ENCODE measurements at regions not wholly inside any gene's neighbourhood (a gene's known extent, or its start where the extent isn't known, plus 50 kb on each side); places are given as distances from the start of the nearest gene placed in this dataset.
"Not testable (repeated sequence)": the region's sequence is repeated elsewhere in the genome, so short reads cannot be mapped to it uniquely, and the experiment has no call there.

GRCh38 chr1:47594627-47595026 lies 156.8 kb downstream of the FOXD2 start:
- DNase-seq (ENCODE audit: low spot score), result no peak

- no peak for DNase-seq (ENCODE audit: low spot score)
These were observed 158.5 kb downstream of the FOXD2 start for GRCh38 chr1:47596328-47596727.

GRCh38 chr1:47598357-47598756 lies 160.5 kb downstream of the FOXD2 start:
- no peak for DNase-seq (ENCODE audit: low spot score)

GRCh38 chr1:47599777-47600176 lies 161.9 kb downstream of the FOXD2 start:
- no peak for DNase-seq (ENCODE audit: low spot score)

- DNase-seq (ENCODE audit: low spot score), result not testable (repeated sequence)
These were observed 164.6 kb downstream of the FOXD2 start for GRCh38 chr1:47602491-47602890.

- not testable (repeated sequence) for DNase-seq (ENCODE audit: low spot score)
These were observed 167.0 kb downstream of the FOXD2 start for GRCh38 chr1:47604869-47605268.

GRCh38 chr1:47608296-47608875 lies 170.5 kb downstream of the FOXD2 start:
- DNase-seq (ENCODE audit: low spot score), result no peak

GRCh38 chr1:47611992-47612391 lies 174.1 kb downstream of the FOXD2 start:
- no peak for DNase-seq (ENCODE audit: low spot score)

- DNase-seq (ENCODE audit: low spot score), result no peak
These were observed 175.0 kb downstream of the FOXD2 start for GRCh38 chr1:47612819-47613218.

- DNase-seq (ENCODE audit: low spot score), result no peak
These were observed 178.2 kb downstream of the FOXD2 start for GRCh38 chr1:47616036-47616435.

GRCh38 chr1:47616906-47617305 lies 179.1 kb downstream of the FOXD2 start:
- DNase-seq (ENCODE audit: low spot score), result no peak

- no peak for DNase-seq (ENCODE audit: low spot score)
These were observed 179.8 kb downstream of the FOXD2 start for GRCh38 chr1:47617381-47618221.

- DNase-seq (ENCODE audit: low spot score), result no peak
These were observed 180.4 kb downstream of the FOXD2 start for GRCh38 chr1:47618222-47618720.

GRCh38 chr1:47618830-47619229 lies 181.0 kb downstream of the FOXD2 start:
- no peak for DNase-seq (ENCODE audit: low spot score)

- no peak for DNase-seq (ENCODE audit: low spot score)
These were observed 183.6 kb downstream of the FOXD2 start for GRCh38 chr1:47621483-47621882.

- DNase-seq (ENCODE audit: low spot score), result no peak
These were observed 184.1 kb downstream of the FOXD2 start for GRCh38 chr1:47621977-47622376.

- DNase-seq (ENCODE audit: low spot score), result no peak
These were observed 185.1 kb downstream of the FOXD2 start for GRCh38 chr1:47622776-47623556.

- no peak for DNase-seq (ENCODE audit: low spot score)
These were observed 185.7 kb downstream of the FOXD2 start for GRCh38 chr1:47623557-47623940.

GRCh38 chr1:47624531-47624930 lies 186.7 kb downstream of the FOXD2 start:
- no peak for DNase-seq (ENCODE audit: low spot score)

- DNase-seq (ENCODE audit: low spot score), result no peak
These were observed 189.2 kb downstream of the FOXD2 start for GRCh38 chr1:47627016-47627415.

GRCh38 chr1:47627471-47628370 lies 189.9 kb downstream of the FOXD2 start:
- no peak for DNase-seq (ENCODE audit: low spot score)

- no peak for DNase-seq (ENCODE audit: low spot score)
These were observed 191.4 kb downstream of the FOXD2 start for GRCh38 chr1:47629201-47629600.

Measured in HuH-7 (cell line).